Panc1 (cell line): ENCODE measurements at regions not wholly inside any gene's neighbourhood (a gene's known extent, or its start where the extent isn't known, plus 50 kb on each side); places are given as distances from the start of the nearest gene placed in this dataset.

Experiments
- ATAC-seq: fragments of 200-7000 bp; cut with Tn5 transposase; 2 replicates; pipeline ENCODE4 v1.9.1; 2020; ENCODE audit warnings: mild to moderate bottlenecking, moderate library complexity
- BruUV-seq: library from RNA; stranded (reverse); fragments of 400-500 nt; replicated peaks from 2 replicates; lab custom pipeline; 2021; lab: Mats Ljungman, UMichigan
- CTCF ChIA-PET: fragments of 300-600 bp; sonication (Branson Sonifier 250); formaldehyde crosslinking; loops from one replicate; lab custom pipeline; 2022; ENCODE audit warnings: antibody characterized with exemption; lab: Charles Lee
- POLR2A ChIA-PET: fragments of 300-600 bp; sonication (Branson Sonifier 250); formaldehyde crosslinking; loops from one replicate; lab custom pipeline; 2022; ENCODE audit warnings: antibody characterized with exemption; lab: Charles Lee
- DNase-seq: peaks from one replicate; pipeline ENCODE4 v3.0.0-alpha.2; 2010; ENCODE audit warnings: low read depth, low spot score
- H3K27ac ChIP-seq: 2 replicates; pipeline ENCODE4 v1.5.1; 2011; ENCODE audit warnings: mild to moderate bottlenecking, low read length, inconsistent platforms
- H3K27me3 ChIP-seq: fragments of 200-500 bp; sonication (Bioruptor generic); 2 replicates; pipeline ENCODE4 v1.6.0; 2014; ENCODE audit warnings: low read length, inconsistent platforms; ENCODE audit not compliant: control insufficient read depth, insufficient read depth
- H3K36me3 ChIP-seq: fragments of 200-500 bp; sonication (Bioruptor generic); 2 replicates; pipeline ENCODE4 v1.5.1; 2014; ENCODE audit warnings: inconsistent platforms, mild to moderate bottlenecking, low read length, moderate library complexity; ENCODE audit not compliant: control insufficient read depth, insufficient read depth
- H3K4me1 ChIP-seq: 2 replicates; pipeline ENCODE4 v1.5.1; 2011; ENCODE audit warnings: inconsistent platforms, mild to moderate bottlenecking, low read length, moderate library complexity; ENCODE audit not compliant: control insufficient read depth, insufficient read depth
- H3K4me3 ChIP-seq, 2 experiments: 2 replicates each; pipeline ENCODE4 v1.5.1; 2011 to 2012; ENCODE audit warnings: low read depth in 2 of 2, low read length in 2 of 2, mild to moderate bottlenecking in 2 of 2, inconsistent platforms in 1 of 2, moderate library complexity in 1 of 2
- H3K9me3 ChIP-seq: fragments of 200-500 bp; sonication (Bioruptor generic); 2 replicates; pipeline ENCODE4 v1.5.1; 2014; ENCODE audit warnings: low read depth, mild to moderate bottlenecking, inconsistent platforms, low read length, moderate library complexity; ENCODE audit not compliant: control insufficient read depth, insufficient read depth
- CTCF ChIP-seq: fragments of 450-650 bp; IDR thresholded peaks from 2 replicates; pipeline ENCODE4 v1.5.1; 2017; ENCODE audit warnings: mild to moderate bottlenecking
- POLR2AphosphoS5 ChIP-seq: IDR thresholded peaks from 2 replicates; pipeline ENCODE4 v1.6.1; 2012; ENCODE audit warnings: mild to moderate bottlenecking, low read depth, low read length, moderate library complexity
- REST ChIP-seq, 2 experiments: IDR thresholded peaks; 2 replicates each; pipeline ENCODE4 v1.6.1; 2011 to 2012; ENCODE audit warnings: low read depth in 2 of 2, control low read depth in 1 of 2, low read length in 1 of 2, mild to moderate bottlenecking in 1 of 2, moderate library complexity in 1 of 2; ENCODE audit not compliant: insufficient read depth in 1 of 2
- SIN3A ChIP-seq: IDR thresholded peaks from 2 replicates; pipeline ENCODE4 v1.6.1; 2012; ENCODE audit warnings: low read depth, mild to moderate bottlenecking, low read length, moderate library complexity, borderline replicate concordance; ENCODE audit not compliant: insufficient read depth
- TCF7L2 ChIP-seq: IDR thresholded peaks from 2 replicates; pipeline ENCODE4 v1.6.1; 2011; ENCODE audit warnings: mild to moderate bottlenecking, low read depth, low read length, inconsistent platforms
- in situ Hi-C: cut with HindIII; loops from 2 replicates; pipeline ENCODE4 v1.10.0; 2016; ENCODE audit warnings: low sequenced_read_pairs, low pct_unique_long_range_greater_than_20kb
- intact Hi-C: fragments of 100-400 bp; cut with micrococcal nuclease; formaldehyde crosslinking; loops from one replicate; pipeline ENCODE4 v1.10.0; 2022; ENCODE audit not compliant: unreplicated experiment

- no peaks in the 10 kb centered on the region for H3K4me1 ChIP-seq
- intact Hi-C loops (no loop called here), in situ Hi-C loops (no loop called here)
- H3K4me3 ChIP-seq: no peak overlapping the region
- ATAC-seq (no peak), DNase-seq (no peak)
- H3K27ac ChIP-seq: no peak overlapping the region
- no peaks in the 10 kb centered on the region for H3K9me3 ChIP-seq
- no peaks in the 10 kb centered on the region for H3K27me3 ChIP-seq
- H3K36me3 ChIP-seq: no peaks in the 10 kb centered on the region
- CTCF ChIA-PET: no interaction called here
- TF ChIP-seq POLR2AphosphoS5 (no peak), TCF7L2 (no peak), SIN3A (no peak), CTCF (no peak), REST (IDR thresholded peaks at IDR 0.05; ENCODE audit: insufficient read depth in 1 of 2, low read depth in 2 of 2, low read length in 1 of 2) (no peak)
- no TSS peak for BruUV-seq
- POLR2A ChIA-PET: no interaction called here
Observed at GRCh38 chr4:126202226-126202625, 887.5 kb downstream of the FAT4 start.

- Histone ChIP-seq H3K36me3 (no peaks in the 10 kb centered on the region), H3K4me1 (no peaks in the 10 kb centered on the region), H3K27me3 (no peaks in the 10 kb centered on the region), H3K4me3 (no peak overlapping the region), H3K9me3 (no peaks in the 10 kb centered on the region), H3K27ac (no peak overlapping the region)
- intact Hi-C loops (no loop called here), in situ Hi-C loops (no loop called here)
- POLR2A ChIA-PET: no interaction called here
- ATAC-seq (no peak), DNase-seq (no peak)
- CTCF ChIA-PET: no interaction called here
- no TSS peak for BruUV-seq
- TF ChIP-seq POLR2AphosphoS5 (no peak), REST (IDR thresholded peaks at IDR 0.05; ENCODE audit: insufficient read depth in 1 of 2, low read depth in 2 of 2, low read length in 1 of 2) (no peak), CTCF (no peak), TCF7L2 (no peak), SIN3A (no peak)
Observed at GRCh38 chr4:126207910-126208309, 893.2 kb downstream of the FAT4 start.
